SJCRH30 (cell line): ENCODE measurements at regions not wholly inside any gene's neighbourhood (a gene's known extent, or its start where the extent isn't known, plus 50 kb on each side); places are given as distances from the start of the nearest gene placed in this dataset.
A peak's percentile ranks its signal among the peaks of the same experiment; 100 is the strongest.
"Not testable (repeated sequence)": the region's sequence is repeated elsewhere in the genome, so short reads cannot be mapped to it uniquely, and the experiment has no call there.

ENCODE experiments used
- DNase-seq, 2 experiments: peaks; one replicate each; pipeline ENCODE4 v3.0.0-alpha.2; 2015 to 2020
- H3K27ac ChIP-seq: fragments of 250-450 bp; sonication (Bioruptor Pico); 2 replicates; pipeline ENCODE4 v1.5.1; 2020; ENCODE audit warnings: mild to moderate bottlenecking, moderate library complexity
- H3K27me3 ChIP-seq: fragments of 250-450 bp; sonication (Bioruptor Pico); 2 replicates; pipeline ENCODE4 v1.5.1; 2020; ENCODE audit warnings: mild to moderate bottlenecking, moderate library complexity
- H3K36me3 ChIP-seq: fragments of 250-450 bp; sonication (Bioruptor Pico); 2 replicates; pipeline ENCODE4 v1.5.1; 2020; ENCODE audit warnings: mild to moderate bottlenecking, moderate library complexity
- H3K4me1 ChIP-seq: fragments of 250-450 bp; sonication (Bioruptor Pico); 2 replicates; pipeline ENCODE4 v1.5.1; 2020; ENCODE audit warnings: mild to moderate bottlenecking, moderate library complexity
- H3K4me3 ChIP-seq: fragments of 250-450 bp; sonication (Bioruptor Pico); 2 replicates; pipeline ENCODE4 v1.5.1; 2020; ENCODE audit warnings: mild to moderate bottlenecking, moderate library complexity
- H3K9me3 ChIP-seq: fragments of 250-450 bp; sonication (Bioruptor Pico); replicated peaks from 2 replicates; pipeline ENCODE4 v1.5.1; 2020; ENCODE audit warnings: mild to moderate bottlenecking, moderate library complexity

GRCh38 chr16:6728381-6728780, 604.3 kb upstream of the RBFOX1 start:
- H3K27me3 ChIP-seq = no peaks in the 10 kb centered on the region
- no peaks in the 10 kb centered on the region for H3K9me3 ChIP-seq
- no peaks in the 10 kb centered on the region for H3K4me1 ChIP-seq
- no peaks in the 10 kb centered on the region for H3K36me3 ChIP-seq
- no peak overlapping the region for H3K4me3 ChIP-seq
- H3K27ac ChIP-seq = no peak overlapping the region
- no peak for DNase-seq

- DNase-seq = no peak
- H3K36me3 ChIP-seq = no peaks in the 10 kb centered on the region
- H3K27me3 ChIP-seq = no peaks in the 10 kb centered on the region
- no peaks in the 10 kb centered on the region for H3K4me1 ChIP-seq
- no peak overlapping the region for H3K4me3 ChIP-seq
- H3K27ac ChIP-seq = no peak overlapping the region
- H3K9me3 ChIP-seq = no peaks in the 10 kb centered on the region
Measured at GRCh38 chr16:6726621-6727020, 606.0 kb upstream of the RBFOX1 start.

GRCh38 chr16:6725634-6726331, 606.9 kb upstream of the RBFOX1 start:
- H3K9me3 ChIP-seq = no peaks in the 10 kb centered on the region
- peak in 1 of 2 experiments; percentile 20 for DNase-seq
- no peaks in the 10 kb centered on the region for H3K36me3 ChIP-seq
- no peak overlapping the region for H3K4me3 ChIP-seq
- no peaks in the 10 kb centered on the region for H3K4me1 ChIP-seq
- no peak overlapping the region for H3K27ac ChIP-seq
- H3K27me3 ChIP-seq = no peaks in the 10 kb centered on the region

- DNase-seq = not testable (repeated sequence)
Measured at GRCh38 chr16:6725206-6725605, 607.4 kb upstream of the RBFOX1 start.

GRCh38 chr16:6722786-6723185, 609.9 kb upstream of the RBFOX1 start:
- Histone ChIP-seq H3K27ac (no peak overlapping the region), H3K36me3 (no peaks in the 10 kb centered on the region), H3K27me3 (no peaks in the 10 kb centered on the region), H3K4me1 (no peaks in the 10 kb centered on the region), H3K4me3 (no peak overlapping the region), H3K9me3 (no peaks in the 10 kb centered on the region)
- no peak for DNase-seq

More at GRCh38 chr16:6725206-6725605, 607.4 kb upstream of the RBFOX1 start:
- H3K27me3 ChIP-seq, H3K27ac ChIP-seq, H3K36me3 ChIP-seq, H3K4me3 ChIP-seq, H3K4me1 ChIP-seq, H3K9me3 ChIP-seq: not testable (repeated sequence)

- Histone ChIP-seq H3K9me3 (no peaks in the 10 kb centered on the region), H3K27me3 (no peaks in the 10 kb centered on the region), H3K36me3 (no peaks in the 10 kb centered on the region), H3K4me3 (no peak overlapping the region), H3K4me1 (no peaks in the 10 kb centered on the region), H3K27ac (no peak overlapping the region)
- no peak for DNase-seq
Measured at GRCh38 chr16:6714510-6714909, 618.1 kb upstream of the RBFOX1 start.

GRCh38 chr16:6709736-6710135, 622.9 kb upstream of the RBFOX1 start:
- no peak for DNase-seq
- Histone ChIP-seq H3K4me3 (no peak overlapping the region), H3K36me3 (no peaks in the 10 kb centered on the region), H3K27ac (no peak overlapping the region), H3K27me3 (no peaks in the 10 kb centered on the region), H3K4me1 (no peaks in the 10 kb centered on the region), H3K9me3 (no peaks in the 10 kb centered on the region)

- no peak for DNase-seq
- H3K27me3 ChIP-seq = no peaks in the 10 kb centered on the region
- no peaks in the 10 kb centered on the region for H3K36me3 ChIP-seq
- no peak overlapping the region for H3K4me3 ChIP-seq
- no peak overlapping the region for H3K27ac ChIP-seq
- no peaks in the 10 kb centered on the region for H3K4me1 ChIP-seq
- no peaks in the 10 kb centered on the region for H3K9me3 ChIP-seq
Measured at GRCh38 chr16:6708576-6709215, 623.9 kb upstream of the RBFOX1 start.

- no peaks in the 10 kb centered on the region for H3K27me3 ChIP-seq
- no peaks in the 10 kb centered on the region for H3K4me1 ChIP-seq
- H3K27ac ChIP-seq = no peak overlapping the region
- DNase-seq = no peak
- H3K9me3 ChIP-seq = no peaks in the 10 kb centered on the region
- no peaks in the 10 kb centered on the region for H3K36me3 ChIP-seq
- no peak overlapping the region for H3K4me3 ChIP-seq
Measured at GRCh38 chr16:6704306-6704930, 628.2 kb upstream of the RBFOX1 start.

GRCh38 chr16:6701096-6701495, 631.5 kb upstream of the RBFOX1 start:
- no peak overlapping the region for H3K4me3 ChIP-seq
- H3K27me3 ChIP-seq = no peaks in the 10 kb centered on the region
- H3K27ac ChIP-seq = no peak overlapping the region
- DNase-seq = peak; percentile 7 to 15
- no peaks in the 10 kb centered on the region for H3K36me3 ChIP-seq
- no peaks in the 10 kb centered on the region for H3K9me3 ChIP-seq
- H3K4me1 ChIP-seq = no peaks in the 10 kb centered on the region

GRCh38 chr16:6698548-6698947, 634.1 kb upstream of the RBFOX1 start:
- Histone ChIP-seq H3K27ac (no peak overlapping the region), H3K36me3 (no peaks in the 10 kb centered on the region), H3K4me3 (no peak overlapping the region), H3K27me3 (no peaks in the 10 kb centered on the region), H3K4me1 (no peaks in the 10 kb centered on the region), H3K9me3 (no peaks in the 10 kb centered on the region)
- DNase-seq = no peak

- no peak for DNase-seq
- Histone ChIP-seq H3K27me3 (no peaks in the 10 kb centered on the region), H3K9me3 (no peaks in the 10 kb centered on the region), H3K36me3 (no peaks in the 10 kb centered on the region), H3K4me1 (no peaks in the 10 kb centered on the region), H3K4me3 (no peak overlapping the region), H3K27ac (no peak overlapping the region)
Measured at GRCh38 chr16:6695666-6696065, 637.0 kb upstream of the RBFOX1 start.

- no peak for DNase-seq
- no peak overlapping the region for H3K4me3 ChIP-seq
- no peak overlapping the region for H3K27ac ChIP-seq
Measured at GRCh38 chr16:6694636-6695035, 638.0 kb upstream of the RBFOX1 start.

GRCh38 chr16:6693418-6693817, 639.2 kb upstream of the RBFOX1 start:
- not testable (repeated sequence) for DNase-seq, H3K4me1 ChIP-seq, H3K4me3 ChIP-seq, H3K27me3 ChIP-seq, H3K27ac ChIP-seq, H3K9me3 ChIP-seq, H3K36me3 ChIP-seq

More at GRCh38 chr16:6694636-6695035, 638.0 kb upstream of the RBFOX1 start:
- Histone ChIP-seq H3K36me3 (no peaks in the 10 kb centered on the region), H3K9me3 (no peaks in the 10 kb centered on the region), H3K4me1 (no peaks in the 10 kb centered on the region), H3K27me3 (no peaks in the 10 kb centered on the region)

- Histone ChIP-seq H3K27me3 (no peaks in the 10 kb centered on the region), H3K27ac (no peak overlapping the region), H3K4me1 (no peaks in the 10 kb centered on the region), H3K36me3 (no peaks in the 10 kb centered on the region), H3K9me3 (no peaks in the 10 kb centered on the region), H3K4me3 (no peak overlapping the region)
- DNase-seq = no peak
Measured at GRCh38 chr16:6692874-6693273, 639.8 kb upstream of the RBFOX1 start.
